ENCODE measurements at regions not wholly inside any gene's neighbourhood (a gene's known extent, or its start where the extent isn't known, plus 50 kb on each side); places are given as distances from the start of the nearest gene placed in this dataset.

- TF ChIP-seq CTCF (IDR thresholded peaks at IDR 0.05) = no peak
Observed at GRCh38 chr9:29564564-29564963, 1991.3 kb upstream of the C9orf72 start.

DNA sequence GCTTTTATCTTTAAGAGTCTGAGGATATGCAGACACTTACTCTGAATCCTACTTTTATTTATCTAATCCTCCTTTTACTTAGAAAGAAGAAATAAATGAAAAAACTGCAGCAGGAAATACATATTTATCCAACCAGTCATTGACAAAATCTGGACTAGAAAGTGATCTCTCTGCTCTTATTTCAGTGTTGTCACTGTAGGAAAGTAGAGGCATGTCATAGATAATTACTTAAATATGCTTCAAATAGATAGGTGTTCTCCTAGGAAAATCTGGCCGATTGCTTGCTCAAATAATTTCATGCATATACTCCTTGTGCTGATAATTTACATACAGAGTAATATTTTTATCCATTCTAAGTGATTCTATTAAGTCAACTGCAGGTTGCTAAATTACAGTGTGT is 2001.9 kb upstream of the C9orf72 start:
- no peak for TF ChIP-seq CTCF (IDR thresholded peaks at IDR 0.05)

DNA sequence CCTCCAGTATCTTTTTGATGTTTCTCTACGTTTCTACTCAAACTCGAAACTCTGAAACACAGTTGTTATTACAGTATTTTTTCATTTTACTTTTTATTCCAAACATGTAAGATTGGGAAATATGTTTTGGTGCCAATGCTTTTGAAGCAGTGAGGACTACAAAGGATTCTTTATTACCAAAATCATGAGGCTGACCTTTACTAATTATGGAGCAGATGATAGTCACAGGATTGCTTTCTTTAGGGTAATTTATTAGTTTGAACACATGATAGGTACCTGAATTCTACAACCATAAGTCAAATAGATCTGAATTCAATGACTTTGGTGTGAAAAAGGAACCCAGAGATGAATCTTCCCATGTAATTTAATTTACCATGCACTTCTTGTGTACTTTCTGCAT is 2015.1 kb upstream of the C9orf72 start:
- no peak for TF ChIP-seq CTCF (IDR thresholded peaks at IDR 0.05)

- no peak for TF ChIP-seq CTCF (IDR thresholded peaks at IDR 0.05)
Observed at GRCh38 chr9:29609282-29609681, 2036.0 kb upstream of the C9orf72 start.

GRCh38 chr9:29613773-29614172 is 2040.5 kb upstream of the C9orf72 start:
- no peak for TF ChIP-seq CTCF (IDR thresholded peaks at IDR 0.05)

- no peak for TF ChIP-seq CTCF (IDR thresholded peaks at IDR 0.05)
Observed at GRCh38 chr9:29616844-29617243, 2043.6 kb upstream of the C9orf72 start.

DNA sequence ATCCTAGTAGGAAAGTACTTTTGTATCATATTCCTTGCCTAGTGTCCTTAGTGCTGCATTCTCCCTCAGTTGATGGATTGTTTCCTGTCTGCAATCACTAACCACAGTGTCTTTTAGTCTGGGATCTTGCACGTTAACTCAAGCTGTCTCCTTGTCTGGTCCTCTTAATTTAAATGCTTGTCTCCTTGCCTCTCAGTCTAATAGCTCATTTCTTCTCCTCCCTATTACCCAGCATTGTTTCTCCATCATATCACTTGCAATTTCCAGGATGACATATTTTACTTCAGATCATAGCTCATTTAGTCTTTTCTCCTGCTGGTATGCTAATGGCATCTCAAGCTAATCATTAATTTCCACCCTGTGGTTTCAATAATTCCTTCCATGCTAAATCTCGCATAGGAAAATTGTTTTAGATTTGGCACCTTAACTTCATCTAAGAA is 2052.0 kb upstream of the C9orf72 start:
- no peak for TF ChIP-seq CTCF (IDR thresholded peaks at IDR 0.05)

- TF ChIP-seq CTCF (IDR thresholded peaks at IDR 0.05) = no peak
Observed at GRCh38 chr9:29625931-29626330, 2052.7 kb upstream of the C9orf72 start.
